OCI-LY7 (cell line): ENCODE measurements at regions not wholly inside any gene's neighbourhood (a gene's known extent, or its start where the extent isn't known, plus 50 kb on each side); places are given as distances from the start of the nearest gene placed in this dataset.

ENCODE experiments used
- BruUV-seq: library from RNA; stranded (reverse); fragments of 400-500 nt; replicated peaks from 2 replicates; lab custom pipeline; 2021; lab: Mats Ljungman, UMichigan
- CTCF ChIA-PET: fragments of 300-600 bp; sonication (Branson Sonifier 250); formaldehyde crosslinking; loops from one replicate; lab custom pipeline; 2022; ENCODE audit warnings: antibody characterized with exemption; ENCODE audit not compliant: unreplicated experiment; lab: Charles Lee
- POLR2A ChIA-PET: fragments of 300-600 bp; sonication (Branson Sonifier 250); formaldehyde crosslinking; loops from one replicate; lab custom pipeline; 2022; ENCODE audit warnings: antibody characterized with exemption; lab: Charles Lee
- DNase-seq: peaks from one replicate; pipeline ENCODE4 v3.0.0-alpha.2; 2015; ENCODE audit warnings: low spot score
- H2AFZ ChIP-seq: fragments of 200-600 bp; sonication (generic), shearing (Covaris generic); 2 replicates; pipeline ENCODE4 v1.6.1; 2014; ENCODE audit warnings: mild to moderate bottlenecking, antibody characterized with exemption, low read length, moderate library complexity
- H3K27ac ChIP-seq: fragments of 200-600 bp; sonication (generic); 2 replicates; pipeline ENCODE4 v1.5.1; 2014; ENCODE audit warnings: mixed run types, low read depth, mild to moderate bottlenecking, moderate library complexity, low read length, inconsistent platforms; ENCODE audit not compliant: poor library complexity, severe bottlenecking
- H3K36me3 ChIP-seq: fragments of 200-600 bp; sonication (generic); 2 replicates; pipeline ENCODE4 v1.6.1; 2014; ENCODE audit warnings: mild to moderate bottlenecking, antibody characterized with exemption, low read length, moderate library complexity, mixed read lengths; ENCODE audit not compliant: insufficient read depth
- H3K4me1 ChIP-seq: fragments of 200-600 bp; sonication (generic); 2 replicates; pipeline ENCODE4 v1.5.1; 2014; ENCODE audit warnings: mild to moderate bottlenecking, low read length; ENCODE audit not compliant: insufficient read depth, poor library complexity, severe bottlenecking
- H3K4me2 ChIP-seq: fragments of 200-600 bp; sonication (generic); 2 replicates; pipeline ENCODE4 v1.6.1; 2014; ENCODE audit warnings: mild to moderate bottlenecking, low read length
- H3K4me3 ChIP-seq: fragments of 200-600 bp; sonication (generic); 2 replicates; pipeline ENCODE4 v1.5.1; 2014; ENCODE audit warnings: mild to moderate bottlenecking, low read depth, low read length; ENCODE audit not compliant: poor library complexity, severe bottlenecking
- H3K79me2 ChIP-seq: fragments of 200-600 bp; sonication (generic); 2 replicates; pipeline ENCODE4 v1.6.1; 2016; ENCODE audit warnings: low read depth, mild to moderate bottlenecking, low read length, moderate library complexity, mixed read lengths; ENCODE audit not compliant: insufficient read depth
- H3K9me2 ChIP-seq: fragments of 200-600 bp; sonication (generic); 2 replicates; pipeline ENCODE4 v1.6.1; 2016; ENCODE audit warnings: mild to moderate bottlenecking, low read length, mixed read lengths; ENCODE audit not compliant: insufficient read depth
- H3K9me3 ChIP-seq: fragments of 200-600 bp; sonication (generic); 2 replicates; pipeline ENCODE4 v1.6.1; 2014; ENCODE audit warnings: mild to moderate bottlenecking, mixed run types, low read length, mixed read lengths
- H4K20me1 ChIP-seq: fragments of 200-600 bp; sonication (generic); 2 replicates; pipeline ENCODE4 v1.6.1; 2014; ENCODE audit warnings: mild to moderate bottlenecking, antibody characterized with exemption, low read length, moderate library complexity, mixed read lengths; ENCODE audit not compliant: insufficient read depth
- EZH2phosphoT487 ChIP-seq: fragments of 200-600 bp; sonication (generic); IDR thresholded peaks from 2 replicates; pipeline ENCODE4 v1.6.1; 2018; ENCODE audit warnings: low read depth, borderline replicate concordance, mild to moderate bottlenecking, mixed run types, antibody characterized with exemption, low read length, moderate library complexity, mixed read lengths
- intact Hi-C: fragments of 100-400 bp; cut with micrococcal nuclease; formaldehyde crosslinking; loops from one replicate; pipeline ENCODE4 v1.10.0; 2022; ENCODE audit not compliant: unreplicated experiment
- TF ChIP-seq, protein P1 (sequence below): fragments of 200-600 bp; sonication (generic); conservative IDR thresholded peaks from 2 replicates; pipeline ENCODE4 v1.5.1; 2014; ENCODE audit warnings: mild to moderate bottlenecking, antibody characterized with exemption, low read length, moderate library complexity, mixed read lengths

DNA sequence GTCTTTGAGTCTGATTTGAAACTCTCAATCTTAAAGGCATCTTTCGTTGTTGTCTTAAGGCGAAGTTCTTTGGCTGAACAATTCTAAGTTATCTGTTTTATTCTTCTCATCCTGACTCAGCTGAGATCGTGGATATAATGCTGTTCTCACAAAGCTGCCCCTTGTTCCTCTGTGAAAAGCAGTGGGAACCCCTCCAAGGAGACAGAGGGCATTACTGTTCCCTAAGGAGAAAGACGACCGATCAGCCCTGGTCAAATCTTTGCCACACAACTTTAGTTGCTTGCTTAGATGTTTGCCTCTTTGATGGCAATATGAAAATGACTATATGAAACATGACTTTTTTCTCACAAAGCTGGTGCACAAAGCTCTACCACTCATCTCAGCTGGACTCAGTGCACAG is 1016.7 kb downstream of the REEP3 start:
- H3K79me2 ChIP-seq, result no peaks in the 10 kb centered on the region

DNA sequence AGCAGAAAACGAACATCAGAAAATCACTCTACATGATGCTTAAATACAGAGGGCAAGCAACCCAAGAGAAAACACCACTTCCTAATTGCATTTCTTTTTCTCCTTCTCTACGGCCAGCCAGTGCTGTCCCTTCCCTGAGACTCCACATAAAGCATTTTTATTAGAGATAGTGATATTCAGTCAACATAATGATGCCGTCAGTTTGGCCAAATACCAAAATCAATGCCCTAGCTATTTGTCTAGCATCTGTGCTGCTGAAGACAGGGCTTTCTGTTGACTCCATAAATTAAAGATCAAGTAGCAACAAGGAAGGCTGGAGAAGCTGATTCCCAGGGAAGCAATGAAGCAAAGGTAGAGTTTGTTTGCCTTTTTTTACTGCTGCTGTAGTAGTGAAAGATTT is 1024.9 kb downstream of the REEP3 start:
- no peaks in the 10 kb centered on the region for H3K36me3 ChIP-seq
- no peaks in the 10 kb centered on the region for H3K79me2 ChIP-seq
- TF ChIP-seq, protein P1, sequence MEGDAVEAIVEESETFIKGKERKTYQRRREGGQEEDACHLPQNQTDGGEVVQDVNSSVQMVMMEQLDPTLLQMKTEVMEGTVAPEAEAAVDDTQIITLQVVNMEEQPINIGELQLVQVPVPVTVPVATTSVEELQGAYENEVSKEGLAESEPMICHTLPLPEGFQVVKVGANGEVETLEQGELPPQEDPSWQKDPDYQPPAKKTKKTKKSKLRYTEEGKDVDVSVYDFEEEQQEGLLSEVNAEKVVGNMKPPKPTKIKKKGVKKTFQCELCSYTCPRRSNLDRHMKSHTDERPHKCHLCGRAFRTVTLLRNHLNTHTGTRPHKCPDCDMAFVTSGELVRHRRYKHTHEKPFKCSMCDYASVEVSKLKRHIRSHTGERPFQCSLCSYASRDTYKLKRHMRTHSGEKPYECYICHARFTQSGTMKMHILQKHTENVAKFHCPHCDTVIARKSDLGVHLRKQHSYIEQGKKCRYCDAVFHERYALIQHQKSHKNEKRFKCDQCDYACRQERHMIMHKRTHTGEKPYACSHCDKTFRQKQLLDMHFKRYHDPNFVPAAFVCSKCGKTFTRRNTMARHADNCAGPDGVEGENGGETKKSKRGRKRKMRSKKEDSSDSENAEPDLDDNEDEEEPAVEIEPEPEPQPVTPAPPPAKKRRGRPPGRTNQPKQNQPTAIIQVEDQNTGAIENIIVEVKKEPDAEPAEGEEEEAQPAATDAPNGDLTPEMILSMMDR, result no peak
- POLR2A ChIA-PET, result no interaction called here
- no peak overlapping the region for H3K4me3 ChIP-seq
- intact Hi-C loops, result no loop called here
- H3K4me1 ChIP-seq, result no peaks in the 10 kb centered on the region
- no peak overlapping the region for H2AFZ ChIP-seq
- CTCF ChIA-PET, result no interaction called here
- DNase-seq, result no peak
- no peaks in the 10 kb centered on the region for H4K20me1 ChIP-seq
- no peak overlapping the region for H3K27ac ChIP-seq
- H3K9me3 ChIP-seq, result no peaks in the 10 kb centered on the region
- H3K9me2 ChIP-seq, result no peaks in the 10 kb centered on the region
- no TSS peak for BruUV-seq
- no peak overlapping the region for H3K4me2 ChIP-seq

More for the DNA sequence above, 1016.7 kb downstream of the REEP3 start:
- ChIA-PET POLR2A (interaction anchor here (1.4 kb wide), 1 partner anchor 13 kb away, joined by 4 read pairs; no protein-coding TSS in a partner anchor), CTCF (no interaction called here)
- TF ChIP-seq EZH2phosphoT487, result no peak
- TF ChIP-seq, protein P1, result no peak
- DNase-seq, result no peak
- Histone ChIP-seq H3K4me2 (no peak overlapping the region), H3K27ac (no peak overlapping the region), H3K9me2 (no peaks in the 10 kb centered on the region), H3K9me3 (no peaks in the 10 kb centered on the region), H3K36me3 (no peaks in the 10 kb centered on the region), H3K4me3 (no peak overlapping the region), H2AFZ (no peak overlapping the region), H4K20me1 (no peaks in the 10 kb centered on the region), H3K4me1 (no peaks in the 10 kb centered on the region)
- intact Hi-C loops, result no loop called here
- no TSS peak for BruUV-seq

DNA sequence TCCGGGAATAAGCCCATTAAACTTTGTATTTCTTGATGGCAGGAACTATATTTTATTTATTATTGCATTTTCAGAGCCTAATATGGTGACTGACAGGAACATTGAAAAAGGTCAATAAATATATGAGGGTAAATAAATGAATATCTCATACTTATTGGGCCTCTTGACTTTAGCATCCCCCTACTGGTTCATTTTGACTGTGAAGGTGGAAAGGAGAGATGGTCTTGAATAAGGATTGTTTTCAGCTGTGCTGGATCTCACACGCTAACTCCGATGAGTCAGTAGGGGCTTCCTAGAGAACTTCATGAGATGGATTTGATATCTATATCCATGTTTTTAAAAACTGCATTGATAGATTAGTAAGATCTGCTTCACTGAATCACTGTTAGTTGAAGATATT is 1026.0 kb downstream of the REEP3 start:
- Histone ChIP-seq H3K79me2 (no peaks in the 10 kb centered on the region), H3K9me2 (no peaks in the 10 kb centered on the region), H3K36me3 (no peaks in the 10 kb centered on the region), H3K4me2 (no peak overlapping the region), H4K20me1 (no peaks in the 10 kb centered on the region), H3K9me3 (no peaks in the 10 kb centered on the region), H2AFZ (no peak overlapping the region), H3K4me3 (no peak overlapping the region), H3K27ac (no peak overlapping the region), H3K4me1 (no peaks in the 10 kb centered on the region)
- TF ChIP-seq, protein P1, result no peak
- TF ChIP-seq EZH2phosphoT487, result no peak
- ChIA-PET POLR2A (no interaction called here), CTCF (no interaction called here)
- intact Hi-C loops, result no loop called here
- BruUV-seq, result no TSS peak
- DNase-seq, result no peak
